MM.1S (cell line): ENCODE measurements at regions not wholly inside any gene's neighbourhood (a gene's known extent, or its start where the extent isn't known, plus 50 kb on each side); places are given as distances from the start of the nearest gene placed in this dataset.

Experiments used
- EZH2 ChIP-seq: fragments of 300-600 bp; sonication (generic); optimal IDR thresholded peaks from 2 replicates; pipeline ENCODE3; 2017; ENCODE audit warnings: low read depth, mild to moderate bottlenecking, antibody characterized with exemption, low read length, mixed read lengths
- TF ChIP-seq, protein P1 (sequence below): fragments of 300-600 bp; sonication (generic); IDR thresholded peaks from 2 replicates; pipeline ENCODE4 v1.5.1; 2016; ENCODE audit warnings: antibody characterized with exemption, low read length, mixed read lengths

DNA sequence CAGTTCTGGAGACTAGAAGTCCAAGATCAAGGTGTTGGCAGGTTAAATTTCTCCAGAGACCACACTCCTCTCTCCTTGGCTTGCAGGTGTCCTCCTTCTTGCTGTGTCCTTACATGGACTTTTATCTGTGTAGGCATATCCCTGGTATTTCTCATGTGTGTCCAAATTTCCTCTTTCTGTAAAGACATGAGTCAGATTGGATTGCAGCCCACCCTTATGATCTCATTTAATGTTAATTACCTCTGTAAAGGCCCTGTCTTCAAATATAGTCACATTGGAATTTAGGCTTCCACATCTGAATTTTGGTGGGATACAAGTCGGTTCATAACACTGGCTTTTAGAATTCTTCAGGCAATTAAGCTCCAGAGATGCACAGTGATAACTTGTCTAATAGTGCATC is 322.2 kb upstream of the GRIA1 start:
- TF ChIP-seq, protein P1, sequence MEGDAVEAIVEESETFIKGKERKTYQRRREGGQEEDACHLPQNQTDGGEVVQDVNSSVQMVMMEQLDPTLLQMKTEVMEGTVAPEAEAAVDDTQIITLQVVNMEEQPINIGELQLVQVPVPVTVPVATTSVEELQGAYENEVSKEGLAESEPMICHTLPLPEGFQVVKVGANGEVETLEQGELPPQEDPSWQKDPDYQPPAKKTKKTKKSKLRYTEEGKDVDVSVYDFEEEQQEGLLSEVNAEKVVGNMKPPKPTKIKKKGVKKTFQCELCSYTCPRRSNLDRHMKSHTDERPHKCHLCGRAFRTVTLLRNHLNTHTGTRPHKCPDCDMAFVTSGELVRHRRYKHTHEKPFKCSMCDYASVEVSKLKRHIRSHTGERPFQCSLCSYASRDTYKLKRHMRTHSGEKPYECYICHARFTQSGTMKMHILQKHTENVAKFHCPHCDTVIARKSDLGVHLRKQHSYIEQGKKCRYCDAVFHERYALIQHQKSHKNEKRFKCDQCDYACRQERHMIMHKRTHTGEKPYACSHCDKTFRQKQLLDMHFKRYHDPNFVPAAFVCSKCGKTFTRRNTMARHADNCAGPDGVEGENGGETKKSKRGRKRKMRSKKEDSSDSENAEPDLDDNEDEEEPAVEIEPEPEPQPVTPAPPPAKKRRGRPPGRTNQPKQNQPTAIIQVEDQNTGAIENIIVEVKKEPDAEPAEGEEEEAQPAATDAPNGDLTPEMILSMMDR = no peak
- TF ChIP-seq EZH2 = no peak
